Activated CD4-positive, alpha-beta T cell treated with anti-CD3 and anti-CD28 coated beads, Interleukin-2, amount 10 ng/mL, durations not matched to agents 24 days and 14 days (primary cell): ENCODE measurements at regions not wholly inside any gene's neighbourhood (a gene's known extent, or its start where the extent isn't known, plus 50 kb on each side); places are given as distances from the start of the nearest gene placed in this dataset.

ENCODE experiments used
- DNase-seq: peaks from one replicate; pipeline ENCODE4 v3.0.0; 2022
- H3K27ac Mint-ChIP-seq: one replicate; pipeline ENCODE4 v1.8.0; 2022; ENCODE audit warnings: mild to moderate bottlenecking, mixed read lengths
- H3K27me3 Mint-ChIP-seq: one replicate; pipeline ENCODE4 v1.8.0; 2022; ENCODE audit warnings: mixed read lengths
- H3K36me3 Mint-ChIP-seq: one replicate; pipeline ENCODE4 v1.8.0; 2022; ENCODE audit warnings: low read depth, mild to moderate bottlenecking, mixed read lengths
- H3K4me1 Mint-ChIP-seq: one replicate; pipeline ENCODE4 v1.8.0; 2021; ENCODE audit warnings: mixed read lengths
- H3K4me3 Mint-ChIP-seq: one replicate; pipeline ENCODE4 v1.8.0; 2022; ENCODE audit warnings: mild to moderate bottlenecking, moderate library complexity, mixed read lengths
- H3K9me3 Mint-ChIP-seq: one replicate; pipeline ENCODE4 v1.8.0; 2021; ENCODE audit warnings: mixed read lengths
- intact Hi-C: fragments of 100-400 bp; cut with micrococcal nuclease; formaldehyde crosslinking; loops from one replicate; pipeline ENCODE4 v1.15.1; 2023

GRCh38 chr7:15798081-15798480 is 111.6 kb upstream of the MEOX2 start:
- Mint-ChIP-seq H3K4me3 (no peak overlapping the region), H3K4me1 (no peaks in the 10 kb centered on the region), H3K27me3 (no peaks in the 10 kb centered on the region), H3K36me3 (no peaks in the 10 kb centered on the region), H3K27ac (no peak overlapping the region), H3K9me3 (no peaks in the 10 kb centered on the region)
- no peak for DNase-seq
- intact Hi-C loops, result no loop called here

DNA sequence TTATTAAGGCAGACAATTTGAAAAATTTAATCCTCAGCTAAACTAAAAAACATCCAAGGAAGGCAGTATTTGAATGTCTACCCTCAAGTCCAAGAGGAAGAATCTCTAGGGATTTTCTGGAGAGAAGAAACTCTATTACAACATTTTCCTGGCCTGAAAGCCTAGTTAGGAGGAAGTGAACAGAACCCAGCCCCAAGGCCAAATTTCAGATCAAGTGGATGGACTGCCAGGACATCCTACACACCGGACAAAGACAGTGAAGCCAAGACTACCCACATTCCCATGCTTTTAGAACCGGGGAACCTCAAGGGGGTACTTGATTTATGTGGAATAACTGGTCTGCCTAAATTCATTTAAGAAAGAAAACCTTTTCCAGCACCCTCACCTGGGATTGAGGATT is 108.9 kb upstream of the MEOX2 start:
- H3K9me3 Mint-ChIP-seq, result no peaks in the 10 kb centered on the region
- H3K4me3 Mint-ChIP-seq, result no peak overlapping the region
- H3K4me1 Mint-ChIP-seq, result no peaks in the 10 kb centered on the region
- no peak for DNase-seq
- intact Hi-C loops, result no loop called here
- no peaks in the 10 kb centered on the region for H3K27me3 Mint-ChIP-seq
- no peak overlapping the region for H3K27ac Mint-ChIP-seq
- no peaks in the 10 kb centered on the region for H3K36me3 Mint-ChIP-seq

GRCh38 chr7:15794801-15795200 is 108.3 kb upstream of the MEOX2 start:
- H3K4me1 Mint-ChIP-seq, result no peaks in the 10 kb centered on the region
- no peaks in the 10 kb centered on the region for H3K36me3 Mint-ChIP-seq
- H3K27me3 Mint-ChIP-seq, result no peaks in the 10 kb centered on the region
- no peak overlapping the region for H3K4me3 Mint-ChIP-seq
- intact Hi-C loops, result no loop called here
- H3K9me3 Mint-ChIP-seq, result no peaks in the 10 kb centered on the region
- no peak for DNase-seq
- no peak overlapping the region for H3K27ac Mint-ChIP-seq

DNA sequence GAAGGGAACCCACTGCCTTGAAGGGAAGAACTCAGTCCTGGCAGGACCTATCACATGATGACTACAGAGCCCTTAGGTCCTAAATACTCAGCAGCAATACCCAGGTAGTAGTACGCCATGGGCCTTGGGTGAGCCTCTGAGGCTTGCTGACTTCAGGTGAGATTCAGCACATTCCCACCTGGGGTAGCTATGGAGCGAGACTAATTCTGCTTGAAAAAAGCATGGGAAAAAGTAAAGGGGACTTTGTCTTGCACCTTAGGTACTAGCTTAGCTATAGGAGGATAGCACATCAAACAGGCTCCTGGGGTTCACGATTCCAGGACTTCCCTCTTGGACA is 98.2 kb upstream of the MEOX2 start:
- DNase-seq, result no peak
- Mint-ChIP-seq H3K4me1 (no peaks in the 10 kb centered on the region), H3K36me3 (no peaks in the 10 kb centered on the region), H3K27ac (no peak overlapping the region), H3K4me3 (no peak overlapping the region), H3K9me3 (no peaks in the 10 kb centered on the region), H3K27me3 (no peaks in the 10 kb centered on the region)
- intact Hi-C loops, result no loop called here

DNA sequence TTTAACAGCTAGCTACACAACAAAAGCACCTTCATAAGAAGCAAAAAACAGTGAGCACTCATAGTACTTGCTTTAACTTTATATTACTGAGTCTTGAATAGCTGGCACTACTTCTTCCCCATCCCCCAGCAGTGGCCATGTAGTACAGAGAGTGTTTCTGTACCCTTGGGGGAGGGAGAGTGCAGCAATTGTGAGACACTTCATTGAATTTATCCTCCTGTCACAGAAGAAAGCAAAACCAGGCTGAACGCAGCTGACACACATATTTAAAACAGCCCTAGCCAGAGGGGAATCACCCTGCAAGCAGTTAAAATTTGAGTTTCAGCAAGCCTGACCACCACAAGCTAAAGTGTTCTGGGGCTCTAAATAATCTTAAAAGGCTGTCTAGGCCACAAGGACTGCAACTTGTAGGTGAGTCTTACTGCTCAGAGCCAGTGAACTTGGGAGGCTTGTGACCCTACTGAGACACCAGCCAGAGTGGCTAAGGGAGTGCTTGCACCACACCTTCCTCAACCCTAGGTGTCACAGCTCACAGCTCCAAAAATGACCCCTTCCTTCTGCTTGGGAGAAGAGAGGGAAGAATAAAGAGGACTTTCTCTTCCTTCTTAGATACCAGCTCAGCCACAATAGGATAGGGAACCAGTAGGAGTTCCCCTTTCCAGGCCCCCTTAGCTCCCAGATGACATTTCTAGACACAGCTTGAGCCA is 97.7 kb upstream of the MEOX2 start:
- no peaks in the 10 kb centered on the region for H3K36me3 Mint-ChIP-seq
- H3K27me3 Mint-ChIP-seq, result no peaks in the 10 kb centered on the region
- intact Hi-C loops, result no loop called here
- no peaks in the 10 kb centered on the region for H3K9me3 Mint-ChIP-seq
- H3K4me3 Mint-ChIP-seq, result no peak overlapping the region
- DNase-seq, result no peak
- no peaks in the 10 kb centered on the region for H3K4me1 Mint-ChIP-seq
- no peak overlapping the region for H3K27ac Mint-ChIP-seq

DNA sequence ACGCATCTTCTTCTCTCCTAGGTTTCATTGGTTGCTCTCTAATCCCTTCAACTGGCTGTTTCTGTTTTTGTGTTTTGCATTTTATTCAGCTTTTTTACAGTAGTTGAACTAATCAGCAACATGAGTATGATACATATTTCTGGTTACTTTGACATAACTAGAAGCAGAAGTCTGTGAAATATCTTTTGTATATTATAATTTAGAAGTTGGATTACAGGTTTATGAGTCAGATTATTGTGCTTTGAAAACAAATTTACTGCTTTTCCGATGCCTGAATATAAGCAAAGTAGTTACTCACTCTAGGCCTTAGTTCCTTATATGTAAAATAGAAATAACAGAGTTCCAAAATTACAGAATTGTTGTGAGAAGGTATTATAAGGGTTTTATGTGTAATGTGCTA is 96.2 kb upstream of the MEOX2 start:
- DNase-seq, result no peak
- no peaks in the 10 kb centered on the region for H3K27me3 Mint-ChIP-seq
- H3K27ac Mint-ChIP-seq, result no peak overlapping the region
- intact Hi-C loops, result no loop called here
- no peaks in the 10 kb centered on the region for H3K9me3 Mint-ChIP-seq
- no peak overlapping the region for H3K4me3 Mint-ChIP-seq
- H3K4me1 Mint-ChIP-seq, result no peaks in the 10 kb centered on the region
- no peaks in the 10 kb centered on the region for H3K36me3 Mint-ChIP-seq

DNA sequence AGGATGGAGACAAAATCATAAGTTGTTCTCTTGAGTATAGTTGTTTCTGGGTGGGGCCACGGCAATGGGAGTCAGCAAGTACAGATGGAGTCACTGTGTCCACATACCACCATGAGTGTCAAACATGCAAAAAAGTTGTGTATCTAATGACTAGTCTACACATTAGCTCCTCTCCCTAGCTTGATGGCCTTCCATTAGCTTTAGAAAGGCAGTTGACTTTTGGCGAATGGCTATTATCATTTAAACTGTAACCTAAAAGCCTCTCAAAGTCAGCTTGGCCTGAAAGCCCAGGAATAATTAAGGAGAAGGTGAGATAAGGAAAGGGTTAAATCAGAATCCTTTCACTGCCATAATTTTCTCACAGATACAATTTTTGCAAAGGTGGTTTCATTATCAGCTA is 95.5 kb upstream of the MEOX2 start:
- Mint-ChIP-seq H3K27me3 (no peaks in the 10 kb centered on the region), H3K27ac (no peak overlapping the region), H3K36me3 (no peaks in the 10 kb centered on the region), H3K9me3 (no peaks in the 10 kb centered on the region), H3K4me3 (no peak overlapping the region), H3K4me1 (no peaks in the 10 kb centered on the region)
- no peak for DNase-seq
- intact Hi-C loops, result no loop called here

DNA sequence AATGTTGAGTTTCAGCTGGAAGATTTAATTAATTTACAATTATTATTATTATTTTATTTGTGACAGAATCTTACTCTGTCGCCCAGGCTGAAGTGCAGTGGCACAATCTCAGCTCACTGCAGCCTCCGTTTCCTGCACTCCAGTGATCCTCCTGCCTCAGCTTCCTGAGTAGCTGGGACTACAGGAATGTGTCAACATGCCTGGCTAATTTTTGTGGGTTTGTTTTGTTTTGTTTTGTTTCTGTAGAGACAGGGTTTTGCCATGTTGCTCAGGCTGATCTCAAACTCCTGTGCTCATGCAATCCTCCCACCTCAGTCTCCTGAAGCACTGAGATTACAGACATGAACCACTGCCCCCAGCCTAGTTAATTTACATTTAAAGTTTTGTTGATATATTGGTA is 93.8 kb upstream of the MEOX2 start:
- no peaks in the 10 kb centered on the region for H3K27me3 Mint-ChIP-seq

GRCh38 chr7:15778191-15778590 is 91.7 kb upstream of the MEOX2 start:
- Mint-ChIP-seq H3K27me3 (no peaks in the 10 kb centered on the region), H3K4me3 (no peak overlapping the region), H3K4me1 (no peaks in the 10 kb centered on the region), H3K27ac (no peak overlapping the region), H3K9me3 (no peaks in the 10 kb centered on the region), H3K36me3 (no peaks in the 10 kb centered on the region)
- DNase-seq, result no peak
- intact Hi-C loops, result no loop called here

More for the DNA sequence above, 93.8 kb upstream of the MEOX2 start:
- Mint-ChIP-seq H3K9me3 (no peaks in the 10 kb centered on the region), H3K4me1 (no peaks in the 10 kb centered on the region), H3K27ac (no peak overlapping the region), H3K4me3 (no peak overlapping the region), H3K36me3 (no peaks in the 10 kb centered on the region)
- intact Hi-C loops, result no loop called here
- no peak for DNase-seq

GRCh38 chr7:15765753-15766152 is 79.3 kb upstream of the MEOX2 start:
- no peak for DNase-seq
- Mint-ChIP-seq H3K27ac (no peak overlapping the region), H3K27me3 (no peaks in the 10 kb centered on the region), H3K4me1 (no peaks in the 10 kb centered on the region), H3K4me3 (no peak overlapping the region), H3K9me3 (no peaks in the 10 kb centered on the region), H3K36me3 (no peaks in the 10 kb centered on the region)
- intact Hi-C loops, result no loop called here

- intact Hi-C loops, result no loop called here
- DNase-seq, result no peak
- no peaks in the 10 kb centered on the region for H3K27me3 Mint-ChIP-seq
- H3K27ac Mint-ChIP-seq, result no peak overlapping the region
- no peak overlapping the region for H3K4me3 Mint-ChIP-seq
- no peaks in the 10 kb centered on the region for H3K36me3 Mint-ChIP-seq
- H3K9me3 Mint-ChIP-seq, result no peaks in the 10 kb centered on the region
- no peaks in the 10 kb centered on the region for H3K4me1 Mint-ChIP-seq
Measured at GRCh38 chr7:15764851-15765382, 78.4 kb upstream of the MEOX2 start.

GRCh38 chr7:15764010-15764409 is 77.5 kb upstream of the MEOX2 start:
- intact Hi-C loops, result no loop called here
- Mint-ChIP-seq H3K9me3 (no peaks in the 10 kb centered on the region), H3K4me1 (no peaks in the 10 kb centered on the region), H3K27me3 (no peaks in the 10 kb centered on the region), H3K27ac (no peak overlapping the region), H3K36me3 (no peaks in the 10 kb centered on the region), H3K4me3 (no peak overlapping the region)
- no peak for DNase-seq

- H3K4me3 Mint-ChIP-seq, result no peak overlapping the region
- no peaks in the 10 kb centered on the region for H3K27me3 Mint-ChIP-seq
- intact Hi-C loops, result no loop called here
- H3K27ac Mint-ChIP-seq, result no peak overlapping the region
- no peaks in the 10 kb centered on the region for H3K9me3 Mint-ChIP-seq
- no peaks in the 10 kb centered on the region for H3K36me3 Mint-ChIP-seq
- H3K4me1 Mint-ChIP-seq, result no peaks in the 10 kb centered on the region
- no peak for DNase-seq
Measured at GRCh38 chr7:15757041-15758000, 70.8 kb upstream of the MEOX2 start.

GRCh38 chr7:15755061-15755460 is 68.6 kb upstream of the MEOX2 start:
- DNase-seq, result no peak
- Mint-ChIP-seq H3K36me3 (no peaks in the 10 kb centered on the region), H3K4me1 (no peaks in the 10 kb centered on the region), H3K4me3 (no peak overlapping the region), H3K9me3 (no peaks in the 10 kb centered on the region), H3K27me3 (no peaks in the 10 kb centered on the region), H3K27ac (no peak overlapping the region)
- intact Hi-C loops, result no loop called here
